K562 (cell line): ENCODE measurements at regions not wholly inside any gene's neighbourhood (a gene's known extent, or its start where the extent isn't known, plus 50 kb on each side); places are given as distances from the start of the nearest gene placed in this dataset.

Source experiments
- ARID4B ChIP-seq: sonication (generic); formaldehyde crosslinking; IDR thresholded peaks from 2 replicates; pipeline ENCODE4 v1.8.0; 2022; ENCODE audit warnings: mild to moderate bottlenecking, missing genetic modification reagents
- CHD2 ChIP-seq: IDR thresholded peaks from 2 replicates; pipeline ENCODE4 v1.6.1; 2011; ENCODE audit warnings: low read depth, low read length
- ETV1 ChIP-seq: fragments of 450-650 bp; conservative IDR thresholded peaks from 2 replicates; pipeline ENCODE4 v1.6.1; 2016; ENCODE audit warnings: missing genetic modification characterization, control low read depth, low read depth, missing compliant biosample characterization
- ILF3 ChIP-seq: fragments of 450-650 bp; IDR thresholded peaks from 2 replicates; pipeline ENCODE4 v1.6.1; 2018; ENCODE audit warnings: antibody characterized with exemption, mild to moderate bottlenecking, moderate library complexity, borderline replicate concordance
- KDM4B ChIP-seq, 2 experiments: fragments of 450-650 bp in 1 of 2; sonication (generic) in 1 of 2; IDR thresholded peaks; 2 replicates each; pipeline ENCODE4 v1.6.1; 2016 to 2017; ENCODE audit warnings: borderline replicate concordance in 2 of 2, antibody characterized with exemption in 1 of 2, low read depth in 1 of 2, mild to moderate bottlenecking in 1 of 2
- MTA1 ChIP-seq: fragments of 450-650 bp; IDR thresholded peaks from 2 replicates; pipeline ENCODE4 v1.6.1; 2017; ENCODE audit warnings: borderline replicate concordance
- NRF1 ChIP-seq, 2 experiments: fragments of 450-650 bp; IDR thresholded peaks in 1 of 2; conservative IDR thresholded peaks in 1 of 2; 2 replicates each; pipeline ENCODE4 v1.6.1; 2014; ENCODE audit warnings: mild to moderate bottlenecking in 2 of 2
- SMARCB1 ChIP-seq: IDR thresholded peaks from 2 replicates; pipeline ENCODE4 v1.6.1; 2011; ENCODE audit warnings: improper control_type of control experiment, low read depth; ENCODE audit not compliant: insufficient read length
- ZC3H8 ChIP-seq: fragments of 450-650 bp; IDR thresholded peaks from 2 replicates; pipeline ENCODE4 v1.6.1; 2017
- ZKSCAN3 ChIP-seq: fragments of 250-450 bp; sonication (Bioruptor Pico); IDR thresholded peaks from 2 replicates; pipeline ENCODE4 v1.4.0; 2020
- ZNF121 ChIP-seq: sonication (generic); formaldehyde crosslinking; conservative IDR thresholded peaks from 2 replicates; pipeline ENCODE4 v1.8.0; 2022; ENCODE audit warnings: missing genetic modification reagents
- ZNF436 ChIP-seq: fragments of 250-450, 450-650 bp; sonication (Bioruptor Pico); formaldehyde crosslinking; IDR thresholded peaks from 2 replicates; pipeline ENCODE4 v1.7.0; 2020; ENCODE audit warnings: mild to moderate bottlenecking
- TF ChIP-seq, protein P1 (sequence below): fragments of 450-650 bp; IDR thresholded peaks from 2 replicates; pipeline ENCODE4 v1.6.1; 2018; ENCODE audit warnings: mild to moderate bottlenecking, low read depth; ENCODE audit not compliant: partially characterized antibody

- TF ChIP-seq ARID4B (CRISPR knock-in tag) = no peak
- TF ChIP-seq SMARCB1 = no peak
- TF ChIP-seq ZC3H8 = no peak
- no peak for TF ChIP-seq ETV1 (tag)
- TF ChIP-seq KDM4B (IDR thresholded peaks at IDR 0.05; ENCODE audit: borderline replicate concordance in 2 of 2, low read depth in 1 of 2) = no peak
- no peak for TF ChIP-seq ZKSCAN3 (CRISPR knock-in tag)
- no peak for TF ChIP-seq ZNF436 (CRISPR knock-in tag)
- no peak for TF ChIP-seq ZNF121 (CRISPR knock-in tag)
- TF ChIP-seq ILF3 = no peak
- no peak for TF ChIP-seq NRF1 (conservative IDR thresholded peaks at IDR 0.05 in 1 of 2, IDR thresholded peaks at IDR 0.05 in 1 of 2)
- TF ChIP-seq MTA1 = no peak
- TF ChIP-seq, protein P1, sequence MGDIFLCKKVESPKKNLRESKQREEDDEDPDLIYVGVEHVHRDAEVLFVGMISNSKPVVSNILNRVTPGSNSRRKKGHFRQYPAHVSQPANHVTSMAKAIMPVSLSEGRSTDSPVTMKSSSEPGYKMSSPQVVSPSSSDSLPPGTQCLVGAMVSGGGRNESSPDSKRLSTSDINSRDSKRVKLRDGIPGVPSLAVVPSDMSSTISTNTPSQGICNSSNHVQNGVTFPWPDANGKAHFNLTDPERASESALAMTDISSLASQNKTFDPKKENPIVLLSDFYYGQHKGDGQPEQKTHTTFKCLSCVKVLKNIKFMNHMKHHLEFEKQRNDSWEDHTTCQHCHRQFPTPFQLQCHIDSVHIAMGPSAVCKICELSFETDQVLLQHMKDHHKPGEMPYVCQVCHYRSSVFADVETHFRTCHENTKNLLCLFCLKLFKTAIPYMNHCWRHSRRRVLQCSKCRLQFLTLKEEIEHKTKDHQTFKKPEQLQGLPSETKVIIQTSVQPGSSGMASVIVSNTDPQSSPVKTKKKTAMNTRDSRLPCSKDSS = no peak
- TF ChIP-seq CHD2 = no peak
These were observed 188.8 kb downstream of the NEBL start (continued) for GRCh38 chr10:20708305-20708704.
